Cardiac muscle cell (in vitro differentiated cells and primary cell): ENCODE measurements at regions not wholly inside any gene's neighbourhood (a gene's known extent, or its start where the extent isn't known, plus 50 kb on each side); places are given as distances from the start of the nearest gene placed in this dataset.

Experiments used
- DNase-seq, 2 donors: peaks; one replicate each; pipeline versions ENCODE4 v3.0.0 to v3.0.0-alpha.2; 2010 to 2017; ENCODE audit warnings: low read depth in 1 of 2, low spot score in 1 of 2
- H3K27ac ChIP-seq: fragments of 200-600 bp; sonication (generic); 2 replicates; pipeline ENCODE4 v1.5.1; 2016
- H3K27me3 ChIP-seq: fragments of 200-600 bp; sonication (generic); 2 replicates; pipeline ENCODE4 v1.6.0; 2016; ENCODE audit warnings: control low read depth
- H3K36me3 ChIP-seq: fragments of 200-600 bp; sonication (generic); 2 replicates; pipeline ENCODE4 v1.5.1; 2016; ENCODE audit warnings: control low read depth
- H3K4me1 ChIP-seq: fragments of 200-600 bp; sonication (generic); 2 replicates; pipeline ENCODE4 v1.8.1; 2017; ENCODE audit warnings: low read depth, mild to moderate bottlenecking, mixed run types
- H3K4me3 ChIP-seq: fragments of 200-600 bp; sonication (generic); 2 replicates; pipeline ENCODE4 v1.5.1; 2016; ENCODE audit warnings: mild to moderate bottlenecking
- H3K9me3 ChIP-seq: fragments of 200-600 bp; sonication (generic); 2 replicates; pipeline ENCODE4 v1.5.1; 2017; ENCODE audit warnings: low read depth, mild to moderate bottlenecking, control low read depth
- CTCF ChIP-seq: IDR thresholded peaks from 2 replicates; pipeline ENCODE4 v1.5.1; 2012; ENCODE audit warnings: low read depth, mild to moderate bottlenecking, low read length

- Histone ChIP-seq H3K4me3 (no peak overlapping the region), H3K9me3 (no peaks in the 10 kb centered on the region), H3K27ac (no peak overlapping the region), H3K27me3 (peaks cover 7% of the 10 kb centered on the region), H3K36me3 (no peaks in the 10 kb centered on the region), H3K4me1 (peaks cover 3% of the 10 kb centered on the region)
- peak; percentile 58 for TF ChIP-seq CTCF
- DNase-seq = peak; percentile 78
These were observed 49.9 kb upstream of the DAPL1 start for GRCh38 chr2:158745067-158745865.
